Ascending aorta (tissue), 2 donors: ENCODE measurements at regions not wholly inside any gene's neighbourhood (a gene's known extent, or its start where the extent isn't known, plus 50 kb on each side); places are given as distances from the start of the nearest gene placed in this dataset.

Experiments
- DNase-seq, 2 donors: peaks; one replicate each; pipeline ENCODE4 v3.0.0-alpha.2; 2019; ENCODE audit warnings: low spot score in 2 of 2
- H3K27ac ChIP-seq, 2 donors: fragments of 200-600 bp; sonication (generic); one replicate each; pipeline ENCODE4 v1.5.1; 2016 to 2017; ENCODE audit warnings: mild to moderate bottlenecking in 1 of 2
- H3K27me3 ChIP-seq: fragments of 200-600 bp; sonication (generic); one replicate; pipeline ENCODE4 v1.5.1; 2017
- H3K36me3 ChIP-seq, 2 donors: fragments of 200-600 bp; sonication (generic); one replicate each; pipeline ENCODE4 v1.5.1; 2016
- H3K4me1 ChIP-seq, 2 donors: fragments of 200-600 bp; sonication (generic); one replicate each; pipeline ENCODE4 v1.5.1; 2016 to 2017; ENCODE audit warnings: mild to moderate bottlenecking in 1 of 2
- H3K4me3 ChIP-seq, 2 donors: fragments of 200-600 bp; sonication (generic); one replicate each; pipeline ENCODE4 v1.5.1; 2016 to 2017; ENCODE audit warnings: mild to moderate bottlenecking in 1 of 2
- H3K9me3 ChIP-seq, 2 donors: fragments of 200-600 bp; sonication (generic); one replicate each; pipeline ENCODE4 v1.5.1; 2016
- intact Hi-C: fragments of 100-400 bp; cut with DNase I; formaldehyde crosslinking; loops from one replicate; pipeline ENCODE4 v1.15.1; 2023
- TF ChIP-seq, protein P1 (sequence below), 3 experiments: fragments of 200-600 bp in 2 of 3; fragments of 450-650 bp in 1 of 3; sonication (generic) in 2 of 3; IDR thresholded peaks; one replicate each; pipeline ENCODE4 v1.5.1; 2016 to 2019; ENCODE audit warnings: antibody characterized with exemption in 3 of 3, mild to moderate bottlenecking in 1 of 3, moderate library complexity in 1 of 3

GRCh38 chr13:79671420-79671819 lies 190.5 kb downstream of the NDFIP2 start:
- Histone ChIP-seq H3K36me3 (no peaks in the 10 kb centered on the region), H3K9me3 (no peaks in the 10 kb centered on the region), H3K4me1 (peaks cover 0 to 4% of the 10 kb centered on the region in 2 donors), H3K27me3 (no peaks in the 10 kb centered on the region), H3K4me3 (no peak overlapping the region), H3K27ac (no peak overlapping the region)
- DNase-seq: no peak
- intact Hi-C loops: loop anchor here (10.0 kb wide), 2 partner anchors 663 to 693 kb away; no protein-coding TSS in a partner anchor
- TF ChIP-seq, protein P1, sequence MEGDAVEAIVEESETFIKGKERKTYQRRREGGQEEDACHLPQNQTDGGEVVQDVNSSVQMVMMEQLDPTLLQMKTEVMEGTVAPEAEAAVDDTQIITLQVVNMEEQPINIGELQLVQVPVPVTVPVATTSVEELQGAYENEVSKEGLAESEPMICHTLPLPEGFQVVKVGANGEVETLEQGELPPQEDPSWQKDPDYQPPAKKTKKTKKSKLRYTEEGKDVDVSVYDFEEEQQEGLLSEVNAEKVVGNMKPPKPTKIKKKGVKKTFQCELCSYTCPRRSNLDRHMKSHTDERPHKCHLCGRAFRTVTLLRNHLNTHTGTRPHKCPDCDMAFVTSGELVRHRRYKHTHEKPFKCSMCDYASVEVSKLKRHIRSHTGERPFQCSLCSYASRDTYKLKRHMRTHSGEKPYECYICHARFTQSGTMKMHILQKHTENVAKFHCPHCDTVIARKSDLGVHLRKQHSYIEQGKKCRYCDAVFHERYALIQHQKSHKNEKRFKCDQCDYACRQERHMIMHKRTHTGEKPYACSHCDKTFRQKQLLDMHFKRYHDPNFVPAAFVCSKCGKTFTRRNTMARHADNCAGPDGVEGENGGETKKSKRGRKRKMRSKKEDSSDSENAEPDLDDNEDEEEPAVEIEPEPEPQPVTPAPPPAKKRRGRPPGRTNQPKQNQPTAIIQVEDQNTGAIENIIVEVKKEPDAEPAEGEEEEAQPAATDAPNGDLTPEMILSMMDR (IDR thresholded peaks at IDR 0.05): no peak

DNA sequence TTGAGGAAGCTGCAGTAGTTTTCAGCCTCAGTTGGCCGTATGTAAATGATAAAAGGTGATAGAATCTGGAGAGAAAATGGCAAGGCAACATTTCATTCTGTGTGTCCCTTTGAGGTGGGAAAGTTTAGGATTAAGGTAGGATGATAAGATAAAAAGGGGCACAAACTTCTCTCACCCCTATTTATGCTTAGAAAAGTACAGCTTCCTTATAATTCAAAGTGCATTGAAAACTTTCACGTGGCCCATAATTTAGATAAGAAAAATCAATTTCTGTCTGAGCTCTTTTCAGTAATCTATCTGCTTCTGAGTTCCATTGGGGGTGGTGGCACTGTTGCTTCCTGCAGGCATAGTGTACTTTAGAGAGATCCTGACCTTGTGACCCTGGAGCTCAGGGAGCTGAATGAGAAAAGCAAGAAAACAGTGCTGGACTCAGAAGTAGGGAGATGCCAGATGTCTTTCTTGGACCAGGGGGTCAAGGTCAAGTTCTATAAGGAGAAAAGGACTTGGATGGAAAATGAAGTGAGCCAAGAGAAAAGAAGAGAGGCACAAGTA lies 187.3 kb downstream of the NDFIP2 start:
- TF ChIP-seq, protein P1 (IDR thresholded peaks at IDR 0.05): no peak
- intact Hi-C loops: no loop called here
- H3K27me3 ChIP-seq: no peaks in the 10 kb centered on the region
- H3K27ac ChIP-seq: no peak overlapping the region
- H3K36me3 ChIP-seq: no peaks in the 10 kb centered on the region
- no peaks in the 10 kb centered on the region for H3K9me3 ChIP-seq
- no peak overlapping the region for H3K4me3 ChIP-seq
- H3K4me1 ChIP-seq: no peaks in the 10 kb centered on the region
- DNase-seq: no peak

GRCh38 chr13:79667771-79668170 lies 186.8 kb downstream of the NDFIP2 start:
- Histone ChIP-seq H3K27ac (no peak overlapping the region), H3K27me3 (no peaks in the 10 kb centered on the region), H3K9me3 (no peaks in the 10 kb centered on the region), H3K4me1 (no peaks in the 10 kb centered on the region), H3K4me3 (no peak overlapping the region), H3K36me3 (no peaks in the 10 kb centered on the region)
- intact Hi-C loops: no loop called here
- TF ChIP-seq, protein P1 (IDR thresholded peaks at IDR 0.05): no peak
- DNase-seq: no peak

DNA sequence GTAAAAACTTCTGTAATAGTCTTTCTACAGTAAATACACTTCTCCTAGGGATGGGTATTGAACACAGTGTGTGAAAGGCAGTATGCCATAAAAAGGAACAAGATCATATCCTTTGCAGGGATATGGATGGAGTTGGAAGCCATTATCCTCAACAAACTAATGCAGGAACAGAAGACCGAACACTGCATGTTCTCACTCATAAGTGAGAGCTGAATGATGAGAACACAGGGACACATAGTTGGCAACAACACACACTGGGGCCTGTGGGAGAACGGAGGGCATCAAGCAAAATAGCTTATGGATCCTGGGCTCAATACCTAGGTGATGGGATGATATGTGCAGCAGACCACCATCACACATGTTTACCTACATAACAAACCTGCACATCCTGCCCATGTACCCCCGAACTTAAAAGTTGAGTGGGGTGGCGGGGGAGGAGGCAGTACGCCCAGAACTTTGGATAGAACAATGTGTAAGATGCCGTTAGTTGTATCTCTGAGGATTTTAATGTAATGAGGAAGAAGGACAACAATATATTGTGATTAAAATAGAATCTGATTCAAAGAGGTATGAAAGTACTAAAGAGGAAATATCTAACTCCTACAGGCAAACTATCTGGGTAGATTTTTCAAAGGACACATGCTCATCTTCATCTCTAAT lies 183.2 kb downstream of the NDFIP2 start:
- H3K27ac ChIP-seq: no peak overlapping the region
- H3K36me3 ChIP-seq: no peaks in the 10 kb centered on the region
- no peaks in the 10 kb centered on the region for H3K9me3 ChIP-seq
- intact Hi-C loops: no loop called here
- TF ChIP-seq, protein P1 (IDR thresholded peaks at IDR 0.05): no peak
- no peak for DNase-seq
- no peaks in the 10 kb centered on the region for H3K27me3 ChIP-seq
- H3K4me1 ChIP-seq: no peaks in the 10 kb centered on the region
- no peak overlapping the region for H3K4me3 ChIP-seq

DNA sequence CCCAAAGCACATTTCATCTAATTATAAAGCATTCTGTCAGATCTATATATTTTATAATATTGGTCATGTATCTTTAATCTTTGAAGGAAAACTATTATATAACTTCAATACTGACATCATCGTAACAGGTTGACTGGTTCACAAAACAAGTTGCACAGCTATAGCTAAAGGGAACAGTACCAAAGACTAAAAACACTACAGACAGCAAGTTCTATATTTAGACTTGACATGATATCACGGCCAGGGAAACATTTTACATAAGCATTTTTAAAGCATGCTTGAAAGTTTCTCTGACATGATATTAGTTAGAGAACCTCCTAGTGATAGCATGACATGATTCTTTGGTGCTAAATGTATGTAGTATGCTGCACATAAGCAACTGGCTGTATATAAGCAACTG lies 182.5 kb downstream of the NDFIP2 start:
- Histone ChIP-seq H3K27me3 (no peaks in the 10 kb centered on the region), H3K27ac (no peak overlapping the region), H3K36me3 (no peaks in the 10 kb centered on the region), H3K4me3 (no peak overlapping the region), H3K9me3 (no peaks in the 10 kb centered on the region), H3K4me1 (no peaks in the 10 kb centered on the region)
- intact Hi-C loops: no loop called here
- DNase-seq: no peak
- TF ChIP-seq, protein P1 (IDR thresholded peaks at IDR 0.05): no peak
